H1 (cell line): ENCODE measurements at regions not wholly inside any gene's neighbourhood (a gene's known extent, or its start where the extent isn't known, plus 50 kb on each side); places are given as distances from the start of the nearest gene placed in this dataset.

ENCODE experiments used
- CTCF ChIA-PET: fragments of 300-600 bp; sonication (Branson Sonifier 250); formaldehyde crosslinking; loops from one replicate; lab custom pipeline; 2021; ENCODE audit not compliant: partially characterized antibody; lab: Charles Lee
- POLR2A ChIA-PET: fragments of 300-600 bp; sonication (Branson Sonifier 250); formaldehyde crosslinking; loops from one replicate; lab custom pipeline; 2021; ENCODE audit warnings: inconsistent platforms; ENCODE audit not compliant: partially characterized antibody; lab: Charles Lee
- DNase-seq, 2 experiments: peaks; one replicate each; pipeline versions ENCODE4 v3.0.0 to v3.0.0-alpha.2; 2010 to 2022; ENCODE audit warnings: low spot score in 2 of 2, low read depth in 1 of 2, mixed read lengths in 1 of 2
- FAIRE-seq: peaks from 2 replicates; lab custom pipeline; 2011; peaks lifted over from hg19 to GRCh38; lab: Jason Lieb, UNC
- H2AFZ ChIP-seq: 2 replicates; pipeline ENCODE4 v1.8.1; 2012; ENCODE audit warnings: low read length, inconsistent platforms
- H2AK5ac ChIP-seq: 2 replicates; pipeline ENCODE4 v1.6.1; 2013; ENCODE audit warnings: low read depth, low read length
- H2BK120ac ChIP-seq: replicated peaks from 2 replicates; pipeline ENCODE3; 2013; ENCODE audit warnings: low read depth, low read length, inconsistent platforms
- H2BK12ac ChIP-seq: 2 replicates; pipeline ENCODE4 v1.6.1; 2013; ENCODE audit warnings: low read depth, low read length
- H2BK15ac ChIP-seq: 2 replicates; pipeline ENCODE4 v1.6.1; 2013; ENCODE audit warnings: low read length
- H2BK20ac ChIP-seq: 2 replicates; pipeline ENCODE4 v1.6.1; 2013; ENCODE audit warnings: low read length
- H2BK5ac ChIP-seq: 2 replicates; pipeline ENCODE4 v1.6.1; 2013; ENCODE audit warnings: low read depth, low read length
- H3K14ac ChIP-seq: 2 replicates; pipeline ENCODE4 v1.6.1; 2013; ENCODE audit warnings: inconsistent platforms; ENCODE audit not compliant: insufficient read length
- H3K18ac ChIP-seq: 2 replicates; pipeline ENCODE4 v1.6.1; 2013; ENCODE audit warnings: low read length; ENCODE audit errors: extremely low read depth
- H3K23ac ChIP-seq: 2 replicates; pipeline ENCODE4 v1.6.1; 2013; ENCODE audit warnings: inconsistent platforms; ENCODE audit not compliant: insufficient read length
- H3K23me2 ChIP-seq: 2 replicates; pipeline ENCODE4 v1.6.1; 2013; ENCODE audit warnings: low read depth, low read length
- H3K27ac ChIP-seq: 2 replicates; pipeline ENCODE4 v1.6.1; 2011; ENCODE audit warnings: low read depth, low read length, inconsistent platforms
- H3K27me3 ChIP-seq, 4 experiments: replicated peaks in 1 of 4; 1 replicate in 1 of 4; 2 replicates in 3 of 4; pipeline versions ENCODE4 v1.6.1 to v1.8.1; 2011 to 2013; ENCODE audit warnings: low read length in 3 of 4, mild to moderate bottlenecking in 3 of 4, inconsistent platforms in 2 of 4, mixed read lengths in 2 of 4, moderate library complexity in 1 of 4; ENCODE audit not compliant: control insufficient read depth in 3 of 4, insufficient read depth in 3 of 4; ENCODE audit errors: extremely low read depth in 1 of 4
- H3K36me3 ChIP-seq, 4 experiments: 2 replicates each; pipeline versions ENCODE4 v1.6.1 to v1.8.1; 2011 to 2013; ENCODE audit warnings: mild to moderate bottlenecking in 4 of 4, low read length in 3 of 4, moderate library complexity in 2 of 4, control low read depth in 1 of 4, inconsistent platforms in 1 of 4; ENCODE audit not compliant: insufficient read depth in 4 of 4, control insufficient read depth in 2 of 4
- H3K4ac ChIP-seq: replicated peaks from 2 replicates; pipeline ENCODE3; 2013; ENCODE audit warnings: low read length, low read depth, mixed read lengths, inconsistent platforms; ENCODE audit not compliant: insufficient read length
- H3K4me1 ChIP-seq, 4 experiments: replicated peaks in 1 of 4; 1 replicate in 1 of 4; 2 replicates in 3 of 4; pipeline versions ENCODE4 v1.6.1 to v1.8.1; 2011 to 2013; ENCODE audit warnings: low read length in 3 of 4, inconsistent platforms in 2 of 4, mixed read lengths in 1 of 4; ENCODE audit not compliant: insufficient read depth in 4 of 4, control insufficient read depth in 3 of 4
- H3K4me2 ChIP-seq, 2 experiments: 2 replicates each; pipeline versions ENCODE4 v1.6.1 to v1.8.1; 2011 to 2013; ENCODE audit warnings: low read depth in 2 of 2, low read length in 2 of 2, control low read depth in 1 of 2, inconsistent platforms in 1 of 2, mild to moderate bottlenecking in 1 of 2; ENCODE audit not compliant: insufficient read depth in 1 of 2
- H3K4me3 ChIP-seq, 4 experiments: fragments of 200-600, 300-600 bp in 1 of 4; sonication (generic), shearing (Covaris generic), sonication (Bioruptor Twin) in 1 of 4; 2 replicates each; pipeline versions ENCODE4 v1.5.1 to v1.8.1; 2011 to 2016; ENCODE audit warnings: low read length in 4 of 4, low read depth in 3 of 4, control low read depth in 2 of 4, inconsistent platforms in 2 of 4, mild to moderate bottlenecking in 2 of 4, mixed read lengths in 1 of 4, moderate library complexity in 1 of 4; ENCODE audit not compliant: insufficient read depth in 2 of 4; ENCODE audit errors: extremely low read depth in 1 of 4
- H3K56ac ChIP-seq: replicated peaks from 2 replicates; pipeline ENCODE3; 2013; ENCODE audit warnings: low read depth, mild to moderate bottlenecking, mixed read lengths, low read length, inconsistent platforms; ENCODE audit not compliant: insufficient read length
- H3K79me1 ChIP-seq: 2 replicates; pipeline ENCODE4 v1.6.1; 2013; ENCODE audit warnings: low read depth, low read length, control low read depth
- H3K79me2 ChIP-seq, 2 experiments: 2 replicates each; pipeline versions ENCODE4 v1.6.1 to v1.8.1; 2012 to 2013; ENCODE audit warnings: low read length in 2 of 2, mild to moderate bottlenecking in 2 of 2, inconsistent platforms in 1 of 2; ENCODE audit not compliant: insufficient read depth in 2 of 2, control insufficient read depth in 1 of 2
- H3K9ac ChIP-seq, 4 experiments: replicated peaks in 1 of 4; 1 replicate in 1 of 4; 2 replicates in 3 of 4; pipeline versions ENCODE4 v1.6.1 to v1.8.1; 2011 to 2013; ENCODE audit warnings: low read depth in 3 of 4, low read length in 3 of 4, control low read depth in 2 of 4, mild to moderate bottlenecking in 2 of 4, moderate library complexity in 2 of 4, inconsistent platforms in 1 of 4; ENCODE audit errors: extremely low read depth in 1 of 4
- H3K9me3 ChIP-seq, 2 experiments: 2 replicates each; pipeline versions ENCODE4 v1.6.1 to v1.8.1; 2012 to 2013; ENCODE audit warnings: mild to moderate bottlenecking in 2 of 2, moderate library complexity in 2 of 2, control low read depth in 1 of 2, inconsistent platforms in 1 of 2, low read depth in 1 of 2, low read length in 1 of 2, mixed read lengths in 1 of 2; ENCODE audit not compliant: insufficient read depth in 2 of 2
- H4K20me1 ChIP-seq, 2 experiments: replicated peaks in 1 of 2; 2 replicates each; pipeline versions ENCODE3 to v1.8.1; 2011 to 2013; ENCODE audit warnings: inconsistent platforms in 2 of 2, low read length in 2 of 2, mild to moderate bottlenecking in 1 of 2; ENCODE audit not compliant: insufficient read depth in 2 of 2, control insufficient read depth in 1 of 2
- H4K5ac ChIP-seq: 2 replicates; pipeline ENCODE4 v1.6.1; 2013; ENCODE audit warnings: low read length, low read depth, mixed read lengths, inconsistent platforms; ENCODE audit not compliant: insufficient read length
- H4K8ac ChIP-seq: 2 replicates; pipeline ENCODE4 v1.8.0; 2013; ENCODE audit warnings: mild to moderate bottlenecking, moderate library complexity, low read length, inconsistent platforms; ENCODE audit not compliant: insufficient read depth; ENCODE audit errors: extremely low read depth
- H4K91ac ChIP-seq: replicated peaks from 2 replicates; pipeline ENCODE3; 2013; ENCODE audit warnings: low read length, mixed read lengths, inconsistent platforms; ENCODE audit not compliant: insufficient read length
- ASH2L ChIP-seq: fragments of 200-600, 300-600 bp; sonication (generic); IDR thresholded peaks from one replicate; pipeline ENCODE4 v1.7.1; 2017; ENCODE audit warnings: low read length
- BRCA1 ChIP-seq: IDR thresholded peaks from 2 replicates; pipeline ENCODE4 v1.6.1; 2012; ENCODE audit warnings: low read depth, low read length, improper control_type of control experiment
- CBX8 ChIP-seq: fragments of 300-800, 300-1000 bp; sonication (generic); IDR thresholded peaks from 2 replicates; pipeline ENCODE4 v1.7.1; 2016; ENCODE audit warnings: low read depth, low read length, borderline replicate concordance
- CEBPB ChIP-seq: IDR thresholded peaks from 2 replicates; pipeline ENCODE4 v1.6.1; 2012; ENCODE audit warnings: low read depth, low read length
- CHD2 ChIP-seq: IDR thresholded peaks from 2 replicates; pipeline ENCODE4 v1.6.1; 2012; ENCODE audit warnings: low read length, improper control_type of control experiment
- EZH2 ChIP-seq: fragments of 200-600 bp; sonication (generic); IDR thresholded peaks from 2 replicates; pipeline ENCODE4 v1.7.1; 2012; ENCODE audit warnings: low read depth, mild to moderate bottlenecking, moderate library complexity, low read length, inconsistent platforms; ENCODE audit not compliant: severe bottlenecking
- KDM1A ChIP-seq: fragments of 200-600, 300-600 bp; sonication (generic); IDR thresholded peaks from 2 replicates; pipeline ENCODE4 v1.7.1; 2016; ENCODE audit warnings: mild to moderate bottlenecking, low read length, borderline replicate concordance
- TEAD4 ChIP-seq: IDR thresholded peaks from 2 replicates; pipeline ENCODE4 v1.6.1; 2012; ENCODE audit warnings: low read depth, low read length, inconsistent platforms, mixed read lengths
- ZNF274 ChIP-seq: IDR thresholded peaks from 2 replicates; pipeline ENCODE4 v1.7.0; 2012; ENCODE audit warnings: low read length, borderline replicate concordance; ENCODE audit errors: extremely low read depth
- WGBS, 2 experiments: shearing (Covaris generic) in 1 of 2; methylation state at CpG; one replicate each; pipeline versions ENCODE4 v1.1.6 to v1.1.7; 2013 to 2015; ENCODE audit warnings: low lambda C conversion rate in 2 of 2, mixed read lengths in 2 of 2, inconsistent platforms in 1 of 2, low coverage in 1 of 2, missing lambda C conversion rate in 1 of 2; ENCODE audit not compliant: insufficient replicate concordance in 2 of 2, insufficient coverage in 1 of 2, insufficient read length in 1 of 2; ENCODE audit errors: extremely low coverage in 1 of 2, missing lambda C conversion rate in 1 of 2; 5-methylcytosine and 5-hydroxymethylcytosine counted together

DNA sequence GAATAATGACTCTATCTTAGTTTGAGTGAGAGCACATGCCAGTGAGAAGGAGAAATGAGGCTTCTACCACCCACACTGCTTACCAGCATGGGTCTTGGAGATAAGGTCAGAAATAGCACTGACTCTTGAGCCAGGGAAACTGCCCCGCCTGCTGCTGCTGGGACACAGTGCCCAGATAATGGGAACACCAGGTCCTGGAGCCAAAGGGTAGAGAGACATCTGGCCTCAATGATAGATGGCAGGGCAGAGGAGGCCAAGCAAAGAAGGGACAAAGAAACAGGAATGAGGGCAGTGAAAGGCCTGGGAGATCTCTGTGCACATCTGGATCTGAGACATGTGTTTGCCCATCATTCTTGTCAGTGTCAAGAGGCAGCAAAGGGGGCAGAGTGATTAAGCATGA is 97.4 kb downstream of the MIS18A start:
- H3K79me2 ChIP-seq: no peaks in the 10 kb centered on the region
- no peak overlapping the region for H2AK5ac ChIP-seq
- H4K20me1 ChIP-seq: no peaks in the 10 kb centered on the region
- H3K56ac ChIP-seq: no peak overlapping the region
- ChIA-PET POLR2A (no interaction called here), CTCF (interaction anchor here (2.1 kb wide), 1 partner anchor 76 kb away, joined by 5 read pairs; no protein-coding TSS in a partner anchor)
- H3K18ac ChIP-seq: no peak overlapping the region
- no peak overlapping the region for H3K4ac ChIP-seq
- no peak overlapping the region for H2BK15ac ChIP-seq
- H3K23me2 ChIP-seq: no peaks in the 10 kb centered on the region
- H2BK5ac ChIP-seq: no peak overlapping the region
- no peak overlapping the region for H3K9ac ChIP-seq
- 79% methylated on average over 1 of the region's 1 CpG; no CpG with 5 or more reads in 1 of the 2 experiments for WGBS, 2 experiments
- no peak overlapping the region for H2BK120ac ChIP-seq
- H4K8ac ChIP-seq: no peak overlapping the region
- H3K4me2 ChIP-seq: no peak overlapping the region
- H3K9me3 ChIP-seq: no peaks in the 10 kb centered on the region
- H2AFZ ChIP-seq: no peak overlapping the region
- TF ChIP-seq ASH2L (no peak), CBX8 (no peak), KDM1A (no peak), CEBPB (no peak), ZNF274 (no peak), CHD2 (no peak), EZH2 (no peak), BRCA1 (no peak), TEAD4 (no peak)
- no peak overlapping the region for H3K27ac ChIP-seq
- no peaks in the 10 kb centered on the region for H3K27me3 ChIP-seq
- H3K4me1 ChIP-seq: no peaks in the 10 kb centered on the region
- H2BK20ac ChIP-seq: no peak overlapping the region
- no peak overlapping the region for H4K5ac ChIP-seq
- no peak overlapping the region for H3K4me3 ChIP-seq
- H3K79me1 ChIP-seq: no peaks in the 10 kb centered on the region
- H3K36me3 ChIP-seq: no peaks in the 10 kb centered on the region
- no peak overlapping the region for H3K14ac ChIP-seq
- no peak for FAIRE-seq
- no peak overlapping the region for H4K91ac ChIP-seq
- no peak for DNase-seq
- no peak overlapping the region for H3K23ac ChIP-seq
- no peak overlapping the region for H2BK12ac ChIP-seq
